Esophagus squamous epithelium (tissue), 5 donors: ENCODE measurements at regions not wholly inside any gene's neighbourhood (a gene's known extent, or its start where the extent isn't known, plus 50 kb on each side); places are given as distances from the start of the nearest gene placed in this dataset.
A peak's percentile ranks its signal among the peaks of the same experiment; 100 is the strongest.

Source experiments
- DNase-seq: peaks from one replicate; lab custom pipeline; 2025; lab: John Stamatoyannopoulos, UW
- H3K27ac ChIP-seq, 4 donors: fragments of 200-600 bp; sonication (generic); one replicate each; pipeline ENCODE4 v1.5.1; 2016 to 2019; ENCODE audit warnings: mild to moderate bottlenecking in 1 of 4
- H3K27me3 ChIP-seq, 4 donors: fragments of 200-600 bp; sonication (generic); 1 replicate in 3 of 4; 2 replicates in 1 of 4; pipeline versions ENCODE4 v1.5.1 to v1.6.0; 2017 to 2021; ENCODE audit warnings: antibody characterized with exemption in 1 of 4
- H3K36me3 ChIP-seq, 3 donors: fragments of 200-600 bp; sonication (generic); one replicate each; pipeline ENCODE4 v1.5.1; 2016 to 2019
- H3K4me1 ChIP-seq, 3 donors: fragments of 200-600 bp; sonication (generic); one replicate each; pipeline ENCODE4 v1.5.1; 2017 to 2019
- H3K4me3 ChIP-seq, 4 donors: fragments of 200-600 bp; sonication (generic); 1 replicate in 3 of 4; 2 replicates in 1 of 4; pipeline ENCODE4 v1.5.1; 2016 to 2019; ENCODE audit warnings: mild to moderate bottlenecking in 2 of 4, moderate library complexity in 1 of 4
- H3K9me3 ChIP-seq, 3 donors: fragments of 200-600 bp; sonication (generic); one replicate each; pipeline ENCODE4 v1.5.1; 2016 to 2019
- CTCF ChIP-seq, 6 experiments: fragments of 450-650 bp in 4 of 6; fragments of 200-600 bp in 2 of 6; sonication (generic) in 2 of 6; IDR thresholded peaks; one replicate each; pipeline ENCODE4 v1.5.1; 2016 to 2019; ENCODE audit warnings: antibody characterized with exemption in 6 of 6, mild to moderate bottlenecking in 4 of 6, moderate library complexity in 4 of 6
- POLR2A ChIP-seq, 4 donors: fragments of 450-650 bp; IDR thresholded peaks; one replicate each; pipeline ENCODE4 v1.6.1; 2017; ENCODE audit warnings: antibody characterized with exemption in 4 of 4, mild to moderate bottlenecking in 4 of 4, moderate library complexity in 3 of 4
- whole genome bisulfite sequencing, 2 donors: methylation state at CpG; one replicate each; pipeline ENCODE4 v1.1.5; 2018; 5-methylcytosine and 5-hydroxymethylcytosine counted together
- intact Hi-C: fragments of 100-400 bp; cut with DNase I; formaldehyde crosslinking; loops from one replicate; pipeline ENCODE4 v1.15.0; 2022
- donor health status: DM: yes; HTN: yes; CAD: no.

GRCh38 chr11:103700622-103701021, 335.8 kb upstream of the DDI1 start:
- intact Hi-C loops: no loop called here
- 33% methylated on average over 1 of the region's 1 CpG for WGBS, 2 donors
- H3K9me3 ChIP-seq: no peaks in the 10 kb centered on the region
- peaks cover 0 to 6% (median 0%) of the 10 kb centered on the region in 3 donors for H3K4me1 ChIP-seq
- H3K27me3 ChIP-seq: no peaks in the 10 kb centered on the region
- no peak for TF ChIP-seq CTCF (IDR thresholded peaks at IDR 0.05)
- TF ChIP-seq POLR2A (IDR thresholded peaks at IDR 0.05): no peak
- no peaks in the 10 kb centered on the region for H3K36me3 ChIP-seq
- DNase-seq: no peak
- no peak overlapping the region for H3K4me3 ChIP-seq
- H3K27ac ChIP-seq: peak overlapping the region in 1 of 4 donors; percentile 10

GRCh38 chr11:103703437-103703836, 333.0 kb upstream of the DDI1 start:
- intact Hi-C loops: no loop called here
- Histone ChIP-seq H3K4me3 (no peak overlapping the region), H3K36me3 (no peaks in the 10 kb centered on the region), H3K27ac (no peak overlapping the region), H3K4me1 (peaks cover 0 to 6% (median 0%) of the 10 kb centered on the region in 3 donors), H3K27me3 (no peaks in the 10 kb centered on the region), H3K9me3 (no peaks in the 10 kb centered on the region)
- TF ChIP-seq POLR2A (IDR thresholded peaks at IDR 0.05) (no peak), CTCF (IDR thresholded peaks at IDR 0.05) (no peak)
- 47 to 52% methylated on average over 2 of the region's 2 CpGs for WGBS, 2 donors
- DNase-seq: no peak

GRCh38 chr11:103703954-103704353, 332.5 kb upstream of the DDI1 start:
- DNase-seq: no peak
- TF ChIP-seq CTCF (IDR thresholded peaks at IDR 0.05): no peak
- no peak for TF ChIP-seq POLR2A (IDR thresholded peaks at IDR 0.05)
- WGBS, 2 donors: 75 to 85% methylated on average over 6 of the region's 6 CpGs
- Histone ChIP-seq H3K27ac (no peak overlapping the region), H3K9me3 (no peaks in the 10 kb centered on the region), H3K27me3 (no peaks in the 10 kb centered on the region), H3K4me1 (peaks cover 0 to 6% (median 0%) of the 10 kb centered on the region in 3 donors), H3K4me3 (no peak overlapping the region), H3K36me3 (no peaks in the 10 kb centered on the region)
- intact Hi-C loops: no loop called here

GRCh38 chr11:103705642-103706041, 330.8 kb upstream of the DDI1 start:
- DNase-seq: no peak
- TF ChIP-seq CTCF (IDR thresholded peaks at IDR 0.05) (no peak), POLR2A (IDR thresholded peaks at IDR 0.05) (no peak)
- WGBS, 2 donors: 72 to 78% methylated on average over 2 of the region's 2 CpGs
- H3K36me3 ChIP-seq: no peaks in the 10 kb centered on the region
- intact Hi-C loops: no loop called here
- no peak overlapping the region for H3K27ac ChIP-seq
- H3K4me3 ChIP-seq: no peak overlapping the region
- H3K9me3 ChIP-seq: no peaks in the 10 kb centered on the region
- no peaks in the 10 kb centered on the region for H3K27me3 ChIP-seq
- H3K4me1 ChIP-seq: peaks cover 0 to 6% (median 0%) of the 10 kb centered on the region in 3 donors

GRCh38 chr11:103709371-103709770, 327.1 kb upstream of the DDI1 start:
- no peak overlapping the region for H3K27ac ChIP-seq
- no peak overlapping the region for H3K4me3 ChIP-seq
- intact Hi-C loops: no loop called here
- H3K36me3 ChIP-seq: no peaks in the 10 kb centered on the region
- DNase-seq: no peak
- no peak for TF ChIP-seq POLR2A (IDR thresholded peaks at IDR 0.05)
- H3K4me1 ChIP-seq: no peaks in the 10 kb centered on the region
- no peaks in the 10 kb centered on the region for H3K27me3 ChIP-seq
- no peaks in the 10 kb centered on the region for H3K9me3 ChIP-seq
- WGBS, 2 donors: 50% methylated on average over 2 of the region's 2 CpGs

- no peak for DNase-seq
- intact Hi-C loops: no loop called here
- Histone ChIP-seq H3K27me3 (no peaks in the 10 kb centered on the region), H3K4me3 (no peak overlapping the region), H3K9me3 (no peaks in the 10 kb centered on the region), H3K4me1 (no peaks in the 10 kb centered on the region), H3K36me3 (no peaks in the 10 kb centered on the region), H3K27ac (no peak overlapping the region)
- TF ChIP-seq CTCF (IDR thresholded peaks at IDR 0.05) (no peak), POLR2A (IDR thresholded peaks at IDR 0.05) (no peak)
Measured at GRCh38 chr11:103714246-103714645, 322.2 kb upstream of the DDI1 start.
